ENCODE measurements at regions not wholly inside any gene's neighbourhood (a gene's known extent, or its start where the extent isn't known, plus 50 kb on each side); places are given as distances from the start of the nearest gene placed in this dataset.

GRCh38 chr11:15494740-15495139 lies 380.0 kb downstream of the INSC start:
- no peak overlapping the region for H3K4me3 ChIP-seq (ENCODE audit: low read length)
- no peak overlapping the region for H2AFZ ChIP-seq (ENCODE audit: low read length)
- no peaks in the 10 kb centered on the region for H3K79me2 ChIP-seq (ENCODE audit: low read length)
- ChIA-PET POLR2A (ENCODE audit: unreplicated experiment) (no interaction called here), CTCF (no interaction called here)
- TF ChIP-seq, protein P1, sequence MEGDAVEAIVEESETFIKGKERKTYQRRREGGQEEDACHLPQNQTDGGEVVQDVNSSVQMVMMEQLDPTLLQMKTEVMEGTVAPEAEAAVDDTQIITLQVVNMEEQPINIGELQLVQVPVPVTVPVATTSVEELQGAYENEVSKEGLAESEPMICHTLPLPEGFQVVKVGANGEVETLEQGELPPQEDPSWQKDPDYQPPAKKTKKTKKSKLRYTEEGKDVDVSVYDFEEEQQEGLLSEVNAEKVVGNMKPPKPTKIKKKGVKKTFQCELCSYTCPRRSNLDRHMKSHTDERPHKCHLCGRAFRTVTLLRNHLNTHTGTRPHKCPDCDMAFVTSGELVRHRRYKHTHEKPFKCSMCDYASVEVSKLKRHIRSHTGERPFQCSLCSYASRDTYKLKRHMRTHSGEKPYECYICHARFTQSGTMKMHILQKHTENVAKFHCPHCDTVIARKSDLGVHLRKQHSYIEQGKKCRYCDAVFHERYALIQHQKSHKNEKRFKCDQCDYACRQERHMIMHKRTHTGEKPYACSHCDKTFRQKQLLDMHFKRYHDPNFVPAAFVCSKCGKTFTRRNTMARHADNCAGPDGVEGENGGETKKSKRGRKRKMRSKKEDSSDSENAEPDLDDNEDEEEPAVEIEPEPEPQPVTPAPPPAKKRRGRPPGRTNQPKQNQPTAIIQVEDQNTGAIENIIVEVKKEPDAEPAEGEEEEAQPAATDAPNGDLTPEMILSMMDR (conservative IDR thresholded peaks at IDR 0.05; ENCODE audit: low read depth, low read length): no peak
- TF ChIP-seq EZH2phosphoT487 (IDR thresholded peaks at IDR 0.05; ENCODE audit: borderline replicate concordance, low read length) (no peak), EZH2 (IDR thresholded peaks at IDR 0.05; ENCODE audit: low read length, unreplicated experiment) (no peak)
- ATAC-seq (no peak), DNase-seq (no peak)
- H3K27me3 ChIP-seq (ENCODE audit: low read length): no peaks in the 10 kb centered on the region
- no peaks in the 10 kb centered on the region for H3K9me2 ChIP-seq (replicated peaks; ENCODE audit: low read length)
- H3K4me2 ChIP-seq (ENCODE audit: low read length): no peak overlapping the region
- no peaks in the 10 kb centered on the region for H4K20me1 ChIP-seq (ENCODE audit: low read length)
- H3K4me1 ChIP-seq (ENCODE audit: insufficient read depth, low read length): no peaks in the 10 kb centered on the region
- 0 out of 2 replicates have a peak, but pooled peaks cover 4% of the 10 kb centered on the region for H3K9me3 ChIP-seq (ENCODE audit: low read length)
- BruUV-seq (replicated peaks): no TSS peak
- H3K9ac ChIP-seq (ENCODE audit: low read length): no peak overlapping the region
- H3K36me3 ChIP-seq (ENCODE audit: low read depth, low read length): no peaks in the 10 kb centered on the region
- intact Hi-C loops (cut with micrococcal nuclease): no loop called here
- no peak overlapping the region for H3K27ac ChIP-seq (ENCODE audit: low read length)
- no peaks in the 10 kb centered on the region for H3F3A ChIP-seq (ENCODE audit: low read length, unreplicated experiment)

GRCh38 chr11:15495462-15495861 lies 380.7 kb downstream of the INSC start:
- H3K79me2 ChIP-seq (ENCODE audit: low read length): no peaks in the 10 kb centered on the region
- no peaks in the 10 kb centered on the region for H3F3A ChIP-seq (ENCODE audit: low read length, unreplicated experiment)
- no peak overlapping the region for H2AFZ ChIP-seq (ENCODE audit: low read length)
- no peak overlapping the region for H3K4me2 ChIP-seq (ENCODE audit: low read length)
- H3K4me3 ChIP-seq (ENCODE audit: low read length): no peak overlapping the region
- ChIA-PET POLR2A (ENCODE audit: unreplicated experiment) (no interaction called here), CTCF (no interaction called here)
- no peak overlapping the region for H3K9ac ChIP-seq (ENCODE audit: low read length)
- H3K27ac ChIP-seq (ENCODE audit: low read length): no peak overlapping the region
- DNase-seq: no peak
- no peak for TF ChIP-seq EZH2 (IDR thresholded peaks at IDR 0.05; ENCODE audit: low read length, unreplicated experiment)
- TF ChIP-seq, protein P1 (conservative IDR thresholded peaks at IDR 0.05; ENCODE audit: low read depth, low read length): no peak
- TF ChIP-seq EZH2phosphoT487 (IDR thresholded peaks at IDR 0.05; ENCODE audit: borderline replicate concordance, low read length): no peak
- no peak for ATAC-seq
- no peaks in the 10 kb centered on the region for H3K4me1 ChIP-seq (ENCODE audit: insufficient read depth, low read length)
- BruUV-seq (replicated peaks): no TSS peak
- H3K36me3 ChIP-seq (ENCODE audit: low read depth, low read length): no peaks in the 10 kb centered on the region
- 0 out of 2 replicates have a peak, but pooled peaks cover 5% of the 10 kb centered on the region for H3K9me3 ChIP-seq (ENCODE audit: low read length)
- H3K27me3 ChIP-seq (ENCODE audit: low read length): no peaks in the 10 kb centered on the region
- intact Hi-C loops (cut with micrococcal nuclease): no loop called here
- no peaks in the 10 kb centered on the region for H4K20me1 ChIP-seq (ENCODE audit: low read length)
- H3K9me2 ChIP-seq (replicated peaks; ENCODE audit: low read length): no peaks in the 10 kb centered on the region

DNA sequence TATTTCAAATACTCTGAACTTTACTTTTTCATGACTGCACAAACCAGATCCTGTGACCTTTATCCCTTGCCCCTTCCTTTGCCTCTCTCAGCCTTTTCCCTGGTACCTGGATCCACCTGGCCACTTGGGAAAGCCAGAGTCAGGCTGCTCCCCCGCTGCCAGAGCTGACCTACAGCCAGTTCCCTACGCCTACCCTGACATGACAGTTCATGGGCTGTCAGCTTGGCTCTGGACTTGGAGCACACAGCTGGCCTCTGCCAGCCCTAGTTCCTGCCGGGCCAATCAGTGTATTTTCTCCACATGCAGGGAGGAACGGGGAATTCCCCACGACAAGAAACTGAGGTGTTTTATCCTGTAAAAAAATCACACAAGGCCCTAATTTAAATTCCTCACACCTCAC lies 382.6 kb downstream of the INSC start:
- Histone ChIP-seq H3K79me2 (ENCODE audit: low read length) (no peaks in the 10 kb centered on the region), H3K9ac (ENCODE audit: low read length) (no peak overlapping the region), H3K9me3 (ENCODE audit: low read length) (0 out of 2 replicates have a peak, but pooled peaks cover 9% of the 10 kb centered on the region), H3K4me2 (ENCODE audit: low read length) (no peak overlapping the region), H3K4me3 (ENCODE audit: low read length) (no peak overlapping the region), H3K27ac (ENCODE audit: low read length) (no peak overlapping the region), H3K4me1 (ENCODE audit: insufficient read depth, low read length) (no peaks in the 10 kb centered on the region), H4K20me1 (ENCODE audit: low read length) (no peaks in the 10 kb centered on the region), H2AFZ (ENCODE audit: low read length) (no peak overlapping the region), H3K36me3 (ENCODE audit: low read depth, low read length) (no peaks in the 10 kb centered on the region), H3K9me2 (replicated peaks; ENCODE audit: low read length) (no peaks in the 10 kb centered on the region), H3F3A (ENCODE audit: low read length, unreplicated experiment) (no peaks in the 10 kb centered on the region), H3K27me3 (ENCODE audit: low read length) (no peaks in the 10 kb centered on the region)
- intact Hi-C loops (cut with micrococcal nuclease): no loop called here
- ChIA-PET CTCF (no interaction called here), POLR2A (ENCODE audit: unreplicated experiment) (no interaction called here)
- DNase-seq (no peak), ATAC-seq (no peak)
- no TSS peak for BruUV-seq (replicated peaks)
- TF ChIP-seq, protein P1 (conservative IDR thresholded peaks at IDR 0.05; ENCODE audit: low read depth, low read length): no peak
- TF ChIP-seq EZH2 (IDR thresholded peaks at IDR 0.05; ENCODE audit: low read length, unreplicated experiment): no peak
- no peak for TF ChIP-seq EZH2phosphoT487 (IDR thresholded peaks at IDR 0.05; ENCODE audit: borderline replicate concordance, low read length)
